Hematopoietic multipotent progenitor cell treated with erythropoietin and hydrocortisone succinate and interleukin-3 and kit ligand, for 17 days (in vitro differentiated cells): ENCODE measurements at regions not wholly inside any gene's neighbourhood (a gene's known extent, or its start where the extent isn't known, plus 50 kb on each side); places are given as distances from the start of the nearest gene placed in this dataset.
A peak's percentile ranks its signal among the peaks of the same experiment; 100 is the strongest.

ENCODE experiments used
- DNase-seq: peaks from one replicate; pipeline ENCODE4 v3.0.0-alpha.2; 2015; ENCODE audit warnings: low spot score

DNA sequence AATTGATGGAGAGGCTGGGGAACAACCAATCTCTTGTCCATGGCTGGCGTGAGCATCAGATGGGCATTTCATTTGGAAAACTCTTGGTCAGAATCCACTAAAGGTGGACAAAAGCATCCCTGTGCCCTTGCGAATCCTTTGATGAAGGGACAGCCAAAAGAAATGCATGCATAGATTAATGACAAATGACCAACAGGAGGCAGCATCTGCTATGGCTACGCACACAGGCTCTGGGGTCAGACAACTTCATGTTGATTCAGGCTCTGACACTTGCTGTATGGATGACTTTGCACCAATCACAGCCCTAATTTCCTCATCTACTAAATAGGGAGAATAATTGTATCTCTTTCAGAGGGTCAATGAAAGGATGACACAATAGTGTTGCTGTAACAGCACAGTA, 117.5 kb downstream of the ASCL4 start:
- peak; percentile 15 for DNase-seq

DNA sequence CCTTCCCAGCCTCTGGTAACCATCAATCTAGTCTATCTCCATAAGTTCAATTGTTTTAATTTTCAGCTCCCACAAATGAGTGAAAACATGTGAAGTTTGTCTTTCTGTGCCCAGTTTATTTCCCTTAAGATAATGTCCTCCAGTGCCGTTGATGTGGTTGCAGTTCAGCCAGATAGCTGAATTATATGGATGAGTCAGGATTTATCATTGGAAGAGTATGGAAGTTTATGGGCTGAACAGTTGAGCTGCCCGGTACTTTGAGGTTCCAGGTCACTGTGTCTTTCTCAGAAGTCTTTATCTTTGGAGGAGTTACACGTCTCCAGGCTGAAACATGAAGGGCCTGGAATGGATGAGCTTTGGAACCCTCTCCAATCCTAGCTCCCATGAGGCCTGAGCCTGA, 120.1 kb downstream of the ASCL4 start:
- no peak for DNase-seq

DNA sequence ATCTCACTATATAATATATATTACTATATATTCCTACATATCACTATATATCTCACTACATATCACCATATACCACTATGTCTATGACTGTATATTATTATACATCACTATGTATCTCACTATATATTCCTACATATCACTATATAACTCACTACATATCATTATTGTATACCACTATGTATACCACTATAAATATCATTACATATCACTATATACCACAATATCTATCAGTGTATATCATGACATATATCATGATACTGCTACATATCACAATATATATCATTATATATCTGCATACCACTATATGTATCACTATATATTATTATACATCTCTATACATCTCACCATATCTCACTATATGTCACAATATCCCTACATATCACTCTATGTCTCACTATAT, 121.5 kb downstream of the ASCL4 start:
- no peak for DNase-seq

DNA sequence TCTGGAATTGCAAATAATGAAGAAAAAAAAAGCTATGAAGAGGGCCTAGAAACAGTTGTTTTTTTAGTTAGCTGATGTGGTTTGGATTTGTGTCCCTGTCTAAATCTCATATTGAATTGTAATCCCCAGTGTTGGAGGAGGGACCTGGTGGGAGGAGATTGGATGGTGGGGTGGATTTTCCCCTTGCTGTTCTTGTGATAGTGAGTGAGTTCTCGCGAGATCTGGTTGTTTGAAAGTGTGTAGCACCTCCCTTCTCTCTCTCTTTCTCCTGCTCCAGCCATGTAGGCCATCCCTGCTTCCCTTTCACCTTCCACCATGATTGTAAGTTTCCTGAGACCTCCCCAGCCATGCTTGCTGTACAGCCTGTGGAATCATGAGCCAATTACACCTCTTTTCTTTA, 126.1 kb downstream of the ASCL4 start:
- no peak for DNase-seq

DNA sequence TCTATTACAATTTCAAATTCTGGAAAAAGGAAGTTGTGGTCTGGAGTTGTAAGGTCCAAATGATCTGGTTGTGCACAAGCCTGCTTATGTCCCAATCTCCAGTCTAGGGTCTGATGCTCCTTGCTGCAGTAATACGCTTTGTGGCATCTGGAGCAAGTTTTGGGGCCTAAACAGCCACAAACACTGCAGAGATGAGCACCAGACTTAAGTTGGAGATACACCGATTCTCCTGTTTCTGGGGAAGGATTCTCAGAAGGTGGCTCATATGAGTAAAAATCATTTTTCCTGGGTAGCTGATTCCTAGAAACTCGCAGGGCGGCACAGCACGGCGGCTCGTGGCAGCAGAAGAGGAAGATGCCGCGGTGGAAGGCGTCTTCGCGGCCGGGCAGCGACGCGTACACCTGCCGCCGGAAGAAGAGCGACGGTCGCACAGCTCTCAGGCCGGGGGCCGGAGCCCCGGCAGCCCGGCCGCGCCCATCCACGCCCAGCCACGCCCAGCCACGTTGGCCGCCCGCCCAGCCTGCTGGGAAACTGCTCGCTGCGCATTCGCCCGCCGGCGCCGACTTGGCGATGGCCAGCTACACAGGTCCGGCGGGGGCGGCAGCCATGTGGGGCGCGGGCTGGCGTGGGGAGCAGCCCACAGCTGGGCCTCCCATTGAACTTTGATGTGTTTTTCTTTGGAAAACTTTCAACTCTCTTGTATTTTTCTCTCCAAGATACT, 129.0 kb downstream of the ASCL4 start:
- DNase-seq = peak; percentile 65

DNA sequence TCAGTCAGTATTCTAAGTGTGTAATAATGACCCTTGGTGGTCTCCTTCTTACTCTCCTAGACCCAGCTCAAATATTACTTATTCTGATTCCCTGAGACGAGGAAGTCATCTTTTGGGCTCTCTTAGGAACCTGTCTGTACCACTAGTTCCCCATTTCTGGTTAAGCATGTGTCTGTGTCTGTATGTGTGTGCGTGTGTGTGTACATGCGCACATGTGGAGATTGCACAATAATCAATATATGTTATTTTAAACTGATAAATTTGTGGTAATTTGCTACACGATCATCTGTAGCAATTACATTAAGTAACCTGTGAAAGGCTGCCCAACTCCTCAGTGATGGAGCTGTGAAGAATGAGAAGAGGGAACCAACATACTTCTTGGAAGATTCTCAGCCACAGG, 132.2 kb downstream of the ASCL4 start:
- DNase-seq = no peak

DNA sequence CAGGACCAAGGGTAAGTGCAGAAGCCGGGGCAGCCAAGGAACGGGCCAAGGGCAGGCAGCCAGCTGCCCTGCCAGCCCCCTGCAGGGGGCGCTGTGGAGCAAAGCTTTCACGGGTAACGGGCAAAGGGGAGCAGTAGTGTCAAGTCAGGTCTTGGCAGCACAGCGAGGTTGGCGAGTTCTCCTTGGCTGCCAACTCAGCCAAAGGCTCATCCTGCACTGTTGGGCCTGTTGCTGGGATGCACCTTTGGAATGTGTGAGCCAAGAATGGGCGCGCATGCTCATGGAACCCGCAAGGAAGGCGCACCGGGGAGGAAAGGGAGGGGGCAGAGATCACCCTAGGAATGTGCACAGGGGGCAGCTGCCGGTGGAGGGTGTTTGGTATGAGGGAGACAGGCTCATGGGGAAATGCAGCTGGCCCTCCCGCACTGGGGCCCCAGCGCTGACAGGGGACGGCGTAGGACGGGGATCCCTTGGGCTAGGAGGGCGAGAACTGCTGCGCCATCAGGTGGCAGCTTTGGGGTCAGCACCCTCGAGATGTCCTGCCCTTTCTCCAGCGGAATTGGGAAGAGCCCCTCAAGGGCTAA, 138.0 kb downstream of the ASCL4 start:
- peak; percentile 74 for DNase-seq

DNA sequence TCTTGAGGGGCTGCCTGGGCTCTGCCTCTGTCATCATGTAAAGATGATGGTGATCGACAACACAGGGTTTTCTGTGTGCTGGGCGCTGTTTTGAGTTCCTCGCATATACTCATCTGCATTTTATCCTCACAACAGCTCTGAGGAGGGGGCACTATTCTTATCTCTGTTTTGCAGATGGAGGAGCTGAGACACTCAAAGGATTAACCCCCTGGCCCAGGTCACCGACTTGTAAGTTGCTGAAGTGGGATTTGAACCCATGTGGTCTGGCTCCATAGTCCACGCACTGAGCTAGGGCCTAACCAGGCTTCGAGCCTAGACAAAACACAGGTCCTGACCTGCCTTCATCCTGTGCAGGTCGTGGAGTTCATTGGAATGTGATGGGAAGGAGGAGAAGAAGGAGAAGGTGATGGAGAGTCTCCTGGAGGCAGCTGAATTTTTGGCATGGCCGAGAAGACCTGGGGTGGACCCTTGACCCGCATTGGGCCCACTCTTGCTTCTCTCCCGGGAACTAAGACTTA, 140.0 kb downstream of the ASCL4 start:
- DNase-seq = no peak

DNA sequence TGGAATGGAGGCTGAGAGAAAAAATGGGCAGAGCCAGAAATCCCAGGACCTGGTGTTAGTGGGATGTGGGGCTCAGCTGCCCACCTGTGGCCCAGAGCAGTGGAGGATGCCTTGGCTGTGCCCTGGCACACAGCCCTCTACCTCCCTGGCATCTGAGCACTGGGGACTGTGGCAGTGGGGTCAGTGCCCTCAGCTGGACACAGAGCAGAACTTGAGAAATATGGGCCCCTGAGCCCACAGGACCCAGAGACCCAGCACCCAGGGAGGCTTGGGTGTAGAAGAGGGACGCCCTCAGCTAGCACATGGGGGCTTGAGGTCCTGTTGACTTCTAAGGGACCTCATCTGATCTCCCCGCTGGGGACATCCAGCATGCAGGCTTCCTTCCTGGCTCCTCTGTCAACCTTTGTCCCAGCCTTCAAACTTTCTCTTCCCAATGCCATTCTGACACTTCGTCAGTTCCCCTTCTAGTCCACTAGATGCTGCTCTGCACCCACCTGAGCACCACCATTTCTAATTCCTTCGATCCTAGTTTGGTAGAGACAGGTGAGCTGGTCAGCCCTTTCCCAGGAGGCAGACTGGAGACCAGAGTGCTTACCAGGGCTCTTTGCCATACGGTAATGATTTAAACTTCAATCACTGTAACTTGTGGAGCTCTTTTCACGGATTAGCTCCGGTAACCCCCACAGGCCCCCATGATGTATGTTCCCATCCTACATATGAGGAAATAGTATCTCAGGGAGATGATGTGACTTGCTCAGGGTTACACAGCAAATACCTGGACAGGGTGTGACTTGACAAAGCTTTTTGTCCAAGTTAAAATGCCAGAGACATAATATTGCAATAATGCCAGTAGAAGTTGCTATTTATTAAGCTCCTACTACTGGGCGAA, 143.7 kb downstream of the ASCL4 start:
- no peak for DNase-seq

DNA sequence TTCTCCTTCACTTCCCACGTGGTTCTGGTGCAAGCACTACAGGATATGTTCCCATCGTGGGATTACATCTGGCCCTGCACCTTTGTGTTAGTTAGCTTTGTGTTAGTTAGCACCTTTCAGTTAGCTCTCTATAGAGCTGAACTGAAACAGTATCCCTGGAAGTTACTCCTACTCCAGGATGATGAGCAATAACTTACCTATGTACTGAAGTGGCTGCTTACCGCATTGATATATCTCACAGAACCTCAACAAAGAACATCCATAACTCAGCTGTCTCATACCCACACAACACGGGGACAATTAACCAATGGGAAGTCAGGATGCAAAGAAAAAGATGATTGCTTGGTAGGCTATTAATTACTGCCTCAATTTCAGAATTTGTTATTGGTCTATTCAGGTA, 146.6 kb downstream of the ASCL4 start:
- DNase-seq = no peak

DNA sequence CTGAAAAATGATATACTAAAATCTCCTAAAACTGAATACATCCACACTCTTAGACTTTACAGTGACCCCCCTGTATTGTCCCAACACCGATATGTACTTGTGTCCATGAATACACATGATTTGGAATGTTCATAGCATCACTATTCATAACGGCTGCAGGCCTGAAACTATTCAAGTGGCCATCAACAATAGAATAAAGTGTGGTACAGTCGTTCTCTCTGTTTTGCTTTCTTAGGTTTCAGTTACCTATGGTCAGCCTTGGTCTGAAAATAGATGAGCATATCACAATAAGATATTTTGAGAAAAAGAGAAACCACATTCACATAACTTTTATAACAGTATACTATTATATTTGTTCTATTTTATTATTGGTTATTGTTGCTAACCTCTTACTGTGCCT, 150.6 kb downstream of the ASCL4 start:
- DNase-seq = no peak

DNA sequence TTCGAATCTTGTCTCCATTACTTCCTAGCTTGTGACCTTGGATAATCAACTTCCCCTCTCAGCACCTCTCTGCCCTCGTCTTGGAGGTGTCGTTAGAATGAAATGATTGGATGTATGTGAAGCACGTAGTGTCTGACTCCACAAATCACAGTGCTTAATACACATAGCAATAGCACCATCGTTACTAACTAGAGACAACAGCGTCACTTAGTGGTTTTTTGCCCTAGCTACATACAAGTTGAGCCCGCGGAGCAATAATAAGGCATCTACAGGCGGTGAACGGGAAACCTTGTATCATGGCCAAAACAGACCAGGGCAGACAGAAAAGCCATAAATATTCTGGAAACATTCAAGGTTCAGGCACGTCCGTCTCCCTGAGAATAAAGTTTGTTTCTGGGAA, 154.9 kb downstream of the ASCL4 start:
- no peak for DNase-seq

DNA sequence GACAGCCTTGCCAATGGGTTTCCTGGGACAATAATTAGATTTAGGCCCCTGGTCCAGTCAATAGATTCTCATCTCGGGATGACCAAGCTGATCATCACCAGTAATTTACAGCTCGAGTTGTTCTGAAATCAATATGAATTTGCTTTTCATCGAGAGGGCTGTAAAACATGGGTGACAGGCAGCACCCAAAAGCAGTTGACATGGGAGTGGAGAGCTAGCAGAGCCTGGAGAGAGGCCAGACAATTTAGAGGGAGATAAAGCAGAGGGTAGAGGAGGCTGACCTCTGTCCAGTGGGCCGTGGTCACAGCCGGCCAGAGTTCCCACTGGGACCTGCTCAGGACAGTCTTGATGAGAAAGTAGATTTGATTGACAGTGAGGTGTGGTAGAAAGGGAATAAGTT, 157.3 kb downstream of the ASCL4 start:
- no peak for DNase-seq

DNA sequence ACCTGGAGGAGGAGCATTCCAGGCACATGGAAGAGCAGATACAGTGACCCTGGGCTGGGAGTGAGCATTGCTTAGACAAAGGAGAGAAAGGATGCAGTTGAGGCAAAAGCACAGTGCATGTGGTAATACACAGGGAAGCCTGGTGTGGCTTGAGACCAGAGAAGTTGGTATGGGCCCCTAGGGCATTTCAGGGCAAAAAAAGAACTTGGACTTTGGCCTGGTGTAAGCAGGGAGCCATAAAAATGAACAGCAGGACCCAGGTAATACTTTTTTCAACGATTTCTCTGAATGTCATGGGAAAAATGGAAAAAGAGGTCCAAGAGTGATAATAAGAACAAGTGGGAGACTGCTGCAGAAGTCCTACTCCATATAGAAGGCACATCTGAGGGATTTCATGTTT, 163.9 kb downstream of the ASCL4 start:
- DNase-seq = no peak

DNA sequence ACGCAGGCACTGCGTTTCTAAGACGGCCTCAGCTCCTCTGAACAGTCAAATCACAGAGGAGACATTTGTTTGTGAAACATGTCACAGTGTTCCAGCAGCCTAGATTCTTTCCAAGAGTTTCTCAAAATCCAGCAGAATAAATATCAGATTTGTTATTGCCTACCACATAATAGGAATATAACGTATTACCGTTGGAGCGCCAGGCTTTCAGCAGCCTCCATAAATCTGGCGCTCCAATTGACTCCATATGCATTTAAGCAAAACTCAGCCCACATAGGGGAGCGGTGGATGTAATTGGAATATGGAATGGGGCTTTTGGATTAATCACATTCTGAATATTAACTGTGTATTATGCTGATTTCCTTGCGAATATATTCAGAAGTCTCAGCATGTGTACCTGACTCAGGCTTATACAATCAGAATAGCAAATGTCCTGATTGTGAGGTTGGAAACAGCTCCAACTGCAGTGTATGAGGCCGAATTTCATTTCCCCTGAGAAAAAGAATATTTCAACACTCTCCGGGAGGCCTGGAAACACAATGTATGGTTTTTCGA, 174.0 kb downstream of the ASCL4 start:
- no peak for DNase-seq

DNA sequence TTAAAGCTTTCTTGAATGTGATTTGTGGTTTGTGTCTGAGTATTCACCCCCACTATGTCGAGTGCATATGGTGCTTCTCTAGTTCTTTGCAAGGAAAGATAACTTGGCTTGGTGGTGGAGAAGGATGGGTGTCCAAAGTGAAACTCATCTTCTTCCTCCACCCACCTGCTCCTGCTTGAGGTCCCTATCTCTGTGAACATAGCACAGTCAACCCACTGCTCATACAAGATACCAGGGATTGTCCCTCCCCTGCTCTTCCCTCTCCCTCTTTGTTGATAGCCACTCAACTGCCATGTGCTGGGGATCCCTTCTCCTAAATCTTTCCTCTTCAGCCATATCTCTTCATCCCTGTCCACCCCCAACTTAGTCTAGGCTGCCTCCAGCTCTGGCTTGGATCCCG, 176.5 kb downstream of the ASCL4 start:
- no peak for DNase-seq

DNA sequence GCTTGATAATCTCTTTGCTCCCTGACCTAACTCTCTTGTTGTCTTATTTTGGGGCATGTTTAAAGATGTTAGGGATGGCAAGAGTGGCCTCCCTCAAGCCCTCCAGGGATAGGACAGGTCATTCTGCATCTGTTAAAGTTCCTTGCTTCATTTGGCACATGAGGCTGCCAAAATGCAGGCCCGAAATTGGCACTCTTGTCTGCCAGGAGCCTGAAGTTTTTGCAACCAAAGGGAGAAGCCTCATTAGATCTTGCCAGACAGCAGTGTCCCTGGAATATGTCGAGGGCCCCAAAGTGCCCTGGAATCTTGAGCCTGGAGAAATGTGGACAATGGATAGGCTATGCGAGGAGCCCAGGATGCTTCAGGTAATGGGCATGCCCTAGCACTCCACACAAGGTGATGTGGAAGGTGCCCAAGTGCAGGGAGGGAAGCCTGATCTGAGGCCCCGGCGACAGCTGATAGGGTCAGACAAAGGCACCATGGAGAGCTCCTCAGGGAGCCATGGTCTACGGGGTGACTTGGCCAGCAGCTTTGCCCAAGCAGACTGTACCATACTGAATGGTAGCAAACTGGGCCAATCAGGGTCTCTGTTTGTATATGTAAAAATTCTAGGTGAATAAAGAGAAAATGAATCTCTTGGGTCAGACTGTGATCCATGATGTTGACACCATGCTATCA, 173.0 kb upstream of the WSCD2 start:
- no peak for DNase-seq

DNA sequence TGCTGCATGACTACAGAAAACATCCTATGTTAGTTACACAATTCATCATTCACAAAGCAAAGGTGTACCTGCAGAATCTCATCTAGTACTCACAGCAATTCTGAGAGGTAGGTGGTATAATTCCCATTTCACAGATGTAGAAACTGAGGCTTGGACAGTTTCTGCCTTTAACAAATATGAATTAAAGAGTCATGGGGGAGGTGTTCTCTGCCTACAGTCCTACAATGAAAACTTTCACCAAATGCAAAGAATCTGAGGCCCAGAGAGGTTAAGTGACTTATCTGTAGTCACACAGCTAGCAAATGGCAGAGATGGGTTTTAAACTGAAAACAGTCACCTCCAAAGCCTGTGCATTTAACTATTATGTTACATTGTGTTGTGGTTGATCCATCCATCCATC, 171.6 kb upstream of the WSCD2 start:
- DNase-seq = no peak

DNA sequence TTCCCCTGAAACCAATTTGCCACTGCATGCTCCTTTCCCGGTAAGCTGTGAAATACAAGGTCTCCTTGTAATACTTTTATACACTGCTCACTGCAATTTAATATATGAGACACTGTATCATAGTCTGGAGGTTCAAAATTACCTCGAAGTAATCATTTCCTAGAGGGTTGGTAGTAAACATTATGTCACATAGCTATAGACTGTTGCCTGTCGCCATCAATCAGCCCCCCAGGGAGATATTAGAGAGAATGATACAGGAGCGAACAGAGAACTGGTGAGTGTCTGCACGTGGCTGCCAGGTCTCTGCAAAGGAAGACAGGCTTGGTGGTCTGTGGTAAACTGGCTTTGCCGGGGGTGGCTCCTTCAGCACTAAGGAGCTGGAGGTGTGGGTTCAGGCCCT, 165.5 kb upstream of the WSCD2 start:
- DNase-seq = no peak

DNA sequence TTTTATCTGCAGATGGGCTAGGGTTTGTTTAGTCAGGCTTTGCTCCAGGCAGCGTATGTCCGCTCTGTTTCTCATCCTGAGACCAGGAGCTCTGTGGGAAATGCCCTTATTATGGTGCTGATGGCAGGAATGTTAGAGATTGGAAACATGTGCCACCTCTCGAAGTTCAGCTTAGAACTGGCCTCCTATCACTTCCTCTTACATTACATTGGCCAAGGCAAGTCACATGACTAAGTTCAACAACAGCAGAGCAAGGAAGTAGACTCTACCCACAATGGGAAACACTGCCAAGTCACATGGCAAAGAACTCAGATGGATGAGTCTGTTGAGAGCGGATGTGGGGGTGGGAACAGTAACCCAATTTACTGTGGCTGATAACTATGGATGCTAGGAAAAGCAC, 161.9 kb upstream of the WSCD2 start:
- DNase-seq = no peak

DNA sequence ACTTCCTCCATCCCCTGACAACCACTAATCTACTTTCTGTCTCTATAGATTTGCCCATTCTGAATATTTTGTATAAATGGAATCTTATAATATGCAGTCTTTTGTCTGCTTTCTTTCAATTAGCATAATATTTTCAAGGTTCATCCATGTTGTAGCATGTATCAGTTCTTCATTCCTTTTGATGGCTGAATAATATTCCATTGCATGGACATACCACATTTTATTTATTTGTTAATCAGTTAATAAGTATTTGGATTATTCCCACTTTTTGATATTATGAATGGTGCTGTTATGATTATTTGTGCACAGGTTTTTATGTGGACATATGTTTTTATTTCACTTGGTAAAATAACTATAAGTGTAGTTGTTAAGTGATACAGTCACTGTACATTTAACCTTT, 155.1 kb upstream of the WSCD2 start:
- no peak for DNase-seq

DNA sequence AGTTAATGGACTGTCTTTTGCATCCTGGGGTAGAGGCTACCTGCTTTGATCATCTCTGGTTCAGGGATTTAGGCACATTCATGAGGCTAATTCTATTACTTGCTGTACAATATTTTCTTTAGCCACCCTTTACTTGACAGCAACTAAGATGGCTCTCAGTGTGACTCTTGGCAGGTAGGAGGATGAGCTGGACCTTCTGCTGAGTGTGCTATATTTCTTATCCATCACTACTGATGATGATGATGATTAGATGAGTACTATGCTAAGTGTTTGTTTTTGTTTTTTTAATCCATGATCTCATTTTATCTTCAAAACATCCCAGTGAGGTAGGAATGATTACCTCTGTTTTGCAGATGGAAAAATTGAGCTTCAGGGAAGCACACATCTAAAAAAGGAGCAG, 152.8 kb upstream of the WSCD2 start:
- no peak for DNase-seq
